Right lobe of liver (tissue), 6 donors: ENCODE measurements at regions not wholly inside any gene's neighbourhood (a gene's known extent, or its start where the extent isn't known, plus 50 kb on each side); places are given as distances from the start of the nearest gene placed in this dataset.

Experiments
- ATAC-seq, 4 donors: fragments of 200-7000 bp; cut with Tn5 transposase; one replicate each; pipeline ENCODE4 v1.9.1; 2020; ENCODE audit warnings: mild to moderate bottlenecking in 4 of 4, moderate library complexity in 4 of 4
- DNase-seq, 3 donors: peaks; one replicate each; pipeline ENCODE4 v3.0.0-alpha.2; 2020
- H3K27ac ChIP-seq, 3 donors: fragments of 200-600 bp; one replicate each; pipeline ENCODE4 v1.8.0; 2022
- H3K27me3 ChIP-seq, 2 donors: fragments of 200-600 bp; one replicate each; pipeline ENCODE4 v1.8.0; 2022
- H3K36me3 ChIP-seq, 4 donors: fragments of 200-600 bp; sonication (generic) in 1 of 4; one replicate each; pipeline versions ENCODE4 v1.5.1 to v1.8.0; 2017 to 2022; ENCODE audit warnings: control low read depth in 1 of 4
- H3K4me1 ChIP-seq, 4 donors: fragments of 200-600 bp; sonication (generic) in 1 of 4; one replicate each; pipeline versions ENCODE4 v1.5.1 to v1.8.0; 2017 to 2022; ENCODE audit warnings: control low read depth in 1 of 4
- H3K4me3 ChIP-seq, 3 donors: fragments of 200-600 bp; one replicate each; pipeline ENCODE4 v1.8.0; 2022
- H3K9me3 ChIP-seq, 4 donors: fragments of 200-600 bp; sonication (generic) in 1 of 4; one replicate each; pipeline versions ENCODE4 v1.5.1 to v1.8.0; 2017 to 2022; ENCODE audit warnings: control low read depth in 1 of 4
- POLR2A ChIP-seq: fragments of 450-650 bp; IDR thresholded peaks from one replicate; pipeline ENCODE4 v1.6.1; 2017; ENCODE audit warnings: antibody characterized with exemption, mild to moderate bottlenecking
- WGBS: methylation state at CpG from one replicate; pipeline ENCODE4 v1.1.6; 2018; ENCODE audit warnings: low coverage, low lambda C conversion rate; ENCODE audit not compliant: insufficient coverage; ENCODE audit errors: missing lambda C conversion rate; 5-methylcytosine and 5-hydroxymethylcytosine counted together
- intact Hi-C, 2 donors: fragments of 100-400 bp; cut with DNase I; formaldehyde crosslinking; loops; one replicate each; pipeline versions ENCODE4 v1.11.2 to v1.14.1; 2022
- TF ChIP-seq, protein P1 (sequence below), 4 donors: fragments of 200-600 bp in 3 of 4; fragments of 450-650 bp in 1 of 4; IDR thresholded peaks; one replicate each; pipeline versions ENCODE4 v1.5.1 to v1.8.0; 2016 to 2022; ENCODE audit warnings: antibody characterized with exemption in 4 of 4, mild to moderate bottlenecking in 2 of 4
- donor health status: DM: no; HTN: yes; CAD: no.
- donor health status: DM: no; HTN: no; CAD: no.
- donor health status: DM: no; HTN: no; CAD: no.
- donor health status: DM: no; HTN: yes; CAD: no.
- donor health status: DM: no; HTN: yes; CAD: no.

DNA sequence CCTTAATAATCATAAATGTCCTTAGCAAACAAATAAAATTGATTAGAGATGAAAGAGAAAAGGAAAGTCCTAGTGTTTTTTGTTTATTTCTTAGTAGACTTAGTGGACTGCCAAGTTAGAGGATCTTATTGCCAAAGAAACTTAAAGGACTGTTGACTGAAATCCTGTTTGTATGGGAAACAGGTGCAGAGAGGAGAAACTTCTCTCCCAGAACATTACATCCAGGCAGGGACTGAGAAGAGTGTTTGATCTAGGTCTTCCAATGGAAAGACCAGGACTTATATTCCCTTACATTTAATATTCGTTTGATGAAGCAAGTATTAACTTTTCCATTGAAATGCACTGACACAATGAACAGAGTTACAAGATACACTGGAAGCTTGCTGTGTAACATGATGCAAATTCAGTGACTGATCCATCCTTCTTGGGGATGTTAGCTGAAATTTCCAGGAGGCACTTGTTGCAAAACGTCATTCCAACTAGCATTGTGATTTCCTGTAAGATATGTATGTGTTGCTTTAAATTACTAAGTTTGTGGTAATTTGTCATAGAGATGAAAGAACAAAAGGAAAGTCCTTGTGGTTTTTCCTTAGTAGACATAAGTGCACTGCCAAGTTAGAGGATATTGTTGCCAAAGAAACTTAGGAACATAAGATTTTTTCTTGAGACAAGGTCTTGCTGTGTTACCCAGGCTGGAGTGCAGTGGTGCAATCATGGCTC is 505.6 kb downstream of the STIM2 start:
- DNase-seq, result no peak
- 17% methylated on average over 2 of the region's 2 CpGs for WGBS
- no peak for TF ChIP-seq POLR2A
- TF ChIP-seq, protein P1, sequence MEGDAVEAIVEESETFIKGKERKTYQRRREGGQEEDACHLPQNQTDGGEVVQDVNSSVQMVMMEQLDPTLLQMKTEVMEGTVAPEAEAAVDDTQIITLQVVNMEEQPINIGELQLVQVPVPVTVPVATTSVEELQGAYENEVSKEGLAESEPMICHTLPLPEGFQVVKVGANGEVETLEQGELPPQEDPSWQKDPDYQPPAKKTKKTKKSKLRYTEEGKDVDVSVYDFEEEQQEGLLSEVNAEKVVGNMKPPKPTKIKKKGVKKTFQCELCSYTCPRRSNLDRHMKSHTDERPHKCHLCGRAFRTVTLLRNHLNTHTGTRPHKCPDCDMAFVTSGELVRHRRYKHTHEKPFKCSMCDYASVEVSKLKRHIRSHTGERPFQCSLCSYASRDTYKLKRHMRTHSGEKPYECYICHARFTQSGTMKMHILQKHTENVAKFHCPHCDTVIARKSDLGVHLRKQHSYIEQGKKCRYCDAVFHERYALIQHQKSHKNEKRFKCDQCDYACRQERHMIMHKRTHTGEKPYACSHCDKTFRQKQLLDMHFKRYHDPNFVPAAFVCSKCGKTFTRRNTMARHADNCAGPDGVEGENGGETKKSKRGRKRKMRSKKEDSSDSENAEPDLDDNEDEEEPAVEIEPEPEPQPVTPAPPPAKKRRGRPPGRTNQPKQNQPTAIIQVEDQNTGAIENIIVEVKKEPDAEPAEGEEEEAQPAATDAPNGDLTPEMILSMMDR (IDR thresholded peaks at IDR 0.05), result no peak
- no peak overlapping the region for H3K4me3 ChIP-seq
- no peaks in the 10 kb centered on the region for H3K27me3 ChIP-seq
- H3K4me1 ChIP-seq, result no peaks in the 10 kb centered on the region
- H3K9me3 ChIP-seq, result no peaks in the 10 kb centered on the region
- intact Hi-C loops, result no loop called here
- no peaks in the 10 kb centered on the region for H3K36me3 ChIP-seq
- ATAC-seq, result no peak
- no peak overlapping the region for H3K27ac ChIP-seq

DNA sequence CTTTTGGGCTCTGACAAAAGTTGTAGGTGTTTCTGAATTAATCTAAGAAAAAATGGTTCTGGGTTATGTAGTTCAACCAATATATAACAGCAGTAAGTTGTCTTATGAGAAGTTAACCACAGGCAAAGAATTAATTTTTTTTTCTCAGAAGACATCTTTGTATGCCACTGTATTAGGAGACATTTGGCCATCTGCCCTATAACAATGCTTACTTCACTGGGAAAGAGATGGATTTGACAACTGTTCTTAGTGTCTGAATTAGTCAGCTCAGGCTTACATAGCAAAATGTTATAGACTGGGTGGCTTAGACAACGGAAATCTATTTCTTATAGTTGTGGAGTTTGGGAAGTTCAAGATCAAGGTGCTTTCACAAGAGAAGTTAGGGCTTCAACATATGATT is 508.1 kb downstream of the STIM2 start:
- Histone ChIP-seq H3K27ac (no peak overlapping the region), H3K4me1 (no peaks in the 10 kb centered on the region), H3K9me3 (no peaks in the 10 kb centered on the region), H3K27me3 (no peaks in the 10 kb centered on the region), H3K4me3 (no peak overlapping the region), H3K36me3 (no peaks in the 10 kb centered on the region)
- TF ChIP-seq POLR2A, result no peak
- TF ChIP-seq, protein P1 (IDR thresholded peaks at IDR 0.05), result no peak
- no peak for DNase-seq
- 40% methylated on average over 1 of the region's 1 CpG for WGBS
- intact Hi-C loops, result no loop called here
- ATAC-seq, result no peak

DNA sequence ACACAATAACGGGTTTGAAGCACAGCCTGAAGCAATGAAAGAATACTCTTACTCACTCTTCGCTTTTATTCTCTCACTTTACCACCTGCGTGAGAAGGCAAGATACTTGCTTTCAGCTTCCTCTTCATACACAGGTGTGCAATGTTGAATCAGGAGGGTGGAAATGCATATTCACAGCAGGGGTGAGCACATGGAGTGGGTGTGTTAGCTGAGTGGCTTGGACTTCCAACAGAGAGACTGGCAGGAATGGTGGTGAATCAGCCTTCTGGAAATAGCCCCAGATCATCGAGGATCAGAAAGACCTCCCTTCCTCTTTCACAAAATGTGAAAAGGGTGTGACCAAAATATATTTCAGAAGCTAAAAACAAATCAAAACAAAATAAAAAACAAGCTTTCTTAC is 521.2 kb downstream of the STIM2 start:
- Histone ChIP-seq H3K27ac (no peak overlapping the region), H3K27me3 (no peaks in the 10 kb centered on the region), H3K36me3 (no peaks in the 10 kb centered on the region), H3K4me1 (no peaks in the 10 kb centered on the region), H3K4me3 (no peak overlapping the region), H3K9me3 (no peaks in the 10 kb centered on the region)
- intact Hi-C loops, result no loop called here
- 68% methylated on average over 4 of the region's 4 CpGs for WGBS
- no peak for ATAC-seq
- TF ChIP-seq, protein P1 (IDR thresholded peaks at IDR 0.05), result no peak
- no peak for TF ChIP-seq POLR2A
- DNase-seq, result no peak

DNA sequence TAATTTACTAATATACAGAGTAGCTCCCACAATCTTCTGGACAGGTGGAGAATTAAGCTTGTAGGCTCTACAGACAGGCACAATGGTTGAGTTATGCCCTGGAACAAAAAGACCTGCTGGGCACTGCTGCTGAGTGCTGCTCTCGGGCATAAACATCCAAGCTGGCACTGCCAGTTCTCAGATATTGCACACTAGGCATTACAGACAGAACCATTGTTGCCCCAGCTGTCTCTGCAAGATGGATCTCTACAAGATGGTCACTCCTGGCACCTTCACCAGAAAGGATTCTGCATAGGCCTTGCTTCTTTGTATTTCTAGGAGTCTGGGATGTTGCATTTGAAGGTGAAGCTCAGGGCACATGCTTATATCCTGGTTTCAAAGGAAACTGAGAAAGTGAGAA is 527.1 kb downstream of the STIM2 start:
- WGBS, result 44% methylated on average over 1 of the region's 1 CpG
- Histone ChIP-seq H3K36me3 (no peaks in the 10 kb centered on the region), H3K4me1 (no peaks in the 10 kb centered on the region), H3K4me3 (no peak overlapping the region), H3K27me3 (no peaks in the 10 kb centered on the region), H3K27ac (no peak overlapping the region), H3K9me3 (no peaks in the 10 kb centered on the region)
- ATAC-seq (no peak), DNase-seq (no peak)
- TF ChIP-seq, protein P1 (IDR thresholded peaks at IDR 0.05), result no peak
- TF ChIP-seq POLR2A, result no peak
- intact Hi-C loops, result no loop called here
